H4 (cell line): ENCODE measurements at regions not wholly inside any gene's neighbourhood (a gene's known extent, or its start where the extent isn't known, plus 50 kb on each side); places are given as distances from the start of the nearest gene placed in this dataset.

Source experiments
- DNase-seq: peaks from one replicate; pipeline ENCODE4 v3.0.0-alpha.2; 2015; ENCODE audit warnings: low spot score

- DNase-seq: no peak
Observed at GRCh38 chr18:53753601-53754000, 470.9 kb downstream of the MBD2 start.

GRCh38 chr18:53752781-53753367, 471.6 kb downstream of the MBD2 start:
- no peak for DNase-seq

DNA sequence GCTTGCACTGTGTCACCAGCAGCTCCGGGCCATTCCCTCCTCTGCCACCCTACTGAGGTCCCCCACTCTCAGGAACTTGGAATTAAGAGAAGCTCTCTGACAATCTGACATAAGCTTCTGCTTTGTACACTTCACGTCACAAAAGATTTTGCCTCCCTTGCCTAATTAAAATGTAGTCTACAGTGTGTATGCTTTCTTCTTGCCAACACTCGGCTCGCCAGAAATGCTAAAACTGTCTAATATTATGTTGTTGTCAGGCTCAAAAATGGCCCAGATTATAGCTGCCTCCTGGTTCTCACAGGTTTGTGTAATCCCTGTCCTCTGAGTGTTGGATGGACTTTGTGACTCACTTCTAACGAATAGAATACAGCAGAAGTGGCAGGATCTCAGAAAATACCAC, 474.7 kb downstream of the MBD2 start:
- DNase-seq: no peak

- DNase-seq: no peak
Observed at GRCh38 chr18:53747663-53748160, 476.8 kb downstream of the MBD2 start.

DNA sequence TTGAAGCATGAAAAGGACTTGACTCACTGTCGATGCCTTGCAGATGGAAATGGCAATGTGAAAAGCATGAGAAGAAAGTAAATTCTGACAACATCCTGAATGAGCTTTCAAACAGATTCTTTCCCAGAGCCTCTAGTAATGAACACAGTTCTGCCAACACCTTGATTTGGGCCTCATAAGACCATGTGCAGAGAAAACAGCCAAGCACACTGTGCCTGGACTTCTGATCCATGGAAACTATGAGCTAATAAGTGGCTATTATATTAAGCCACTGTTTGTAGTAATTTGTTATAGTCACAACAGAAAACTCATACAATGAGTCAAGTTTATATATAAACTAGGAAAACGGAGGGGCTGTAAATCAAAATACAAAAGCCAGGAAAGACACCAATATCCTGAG, 477.3 kb downstream of the MBD2 start:
- DNase-seq: no peak

DNA sequence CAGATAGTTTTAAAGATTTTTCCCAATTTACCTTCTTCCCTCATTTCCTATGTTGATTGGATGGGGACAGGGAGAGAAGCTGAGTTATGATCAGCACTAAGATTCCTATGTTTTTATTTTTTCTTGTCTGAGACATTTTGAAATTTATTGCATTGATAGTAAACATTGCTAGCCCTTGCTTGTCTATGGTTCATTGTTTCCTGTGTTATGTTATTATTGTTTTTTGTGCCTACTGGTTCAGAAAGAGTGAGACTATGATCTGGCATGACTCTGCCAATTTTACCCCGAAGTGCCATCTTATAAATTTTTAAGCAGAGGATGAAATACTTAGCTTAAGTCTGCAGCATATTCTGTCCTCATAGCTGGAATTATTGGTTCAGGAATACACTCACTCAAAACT, 478.5 kb downstream of the MBD2 start:
- DNase-seq: no peak

- peak; percentile 35 for DNase-seq
Observed at GRCh38 chr18:53745224-53745967, 479.1 kb downstream of the MBD2 start.

DNA sequence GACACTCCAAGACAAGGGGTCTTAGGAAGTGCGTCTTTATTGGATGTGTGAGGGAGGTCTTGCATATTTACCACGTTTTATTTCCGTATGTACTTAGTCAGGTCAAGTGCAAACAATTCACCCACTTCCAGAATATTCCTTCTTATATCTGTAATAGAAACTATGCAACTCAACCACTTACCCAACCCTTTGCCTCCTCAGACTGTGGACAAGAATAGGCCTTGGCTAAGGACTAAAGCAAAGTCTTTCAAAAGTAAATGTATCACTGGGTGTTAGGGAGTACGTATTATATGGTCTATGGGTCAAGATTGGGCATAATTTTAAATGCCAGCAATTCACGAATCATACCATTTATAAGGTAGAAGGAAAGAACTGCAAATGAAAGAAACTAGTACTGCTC, 484.8 kb downstream of the MBD2 start:
- DNase-seq: no peak

- DNase-seq: no peak
Observed at GRCh38 chr18:53735526-53735925, 488.9 kb downstream of the MBD2 start.

GRCh38 chr18:53715243-53715853, 509.1 kb downstream of the MBD2 start:
- no peak for DNase-seq

- DNase-seq: no peak
Observed at GRCh38 chr18:53710080-53710479, 514.4 kb downstream of the MBD2 start.

DNA sequence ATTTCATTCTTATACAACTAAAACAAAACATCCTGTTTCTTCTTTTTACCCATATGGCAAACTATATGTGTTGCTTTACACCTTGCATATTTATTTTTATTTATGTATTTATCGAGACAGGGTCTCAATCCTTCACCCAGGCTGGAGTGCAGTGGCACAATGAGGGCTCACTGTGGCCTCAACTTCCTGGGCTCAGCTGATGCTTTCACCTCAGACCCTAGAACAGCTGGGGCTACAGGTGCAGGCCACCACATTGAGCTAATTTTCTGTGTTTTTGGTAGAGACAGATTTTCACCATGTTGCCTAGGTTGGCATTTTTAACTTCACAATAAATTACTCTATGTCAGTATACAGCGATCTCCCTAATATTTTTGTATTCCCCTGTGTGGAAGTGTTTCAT, 522.0 kb downstream of the MBD2 start:
- no peak for DNase-seq

DNA sequence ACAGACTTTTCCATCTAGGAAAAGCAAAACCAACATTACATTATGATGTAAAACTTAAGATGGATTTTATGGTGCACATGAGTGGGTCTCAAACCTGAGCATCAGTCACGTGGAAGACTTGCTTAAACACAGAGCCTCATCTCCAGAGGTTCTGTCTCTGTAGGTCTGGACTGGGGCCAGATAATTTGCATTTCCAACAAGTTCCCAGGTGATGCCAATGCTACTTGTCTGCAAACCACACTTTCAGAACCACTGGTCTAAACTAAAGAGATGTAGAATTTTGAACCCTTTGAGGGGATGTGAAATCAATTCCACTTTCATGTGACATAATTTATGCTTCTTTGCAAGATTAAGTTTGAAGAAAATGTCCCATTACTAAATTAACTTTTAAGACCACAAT, 522.8 kb downstream of the MBD2 start:
- DNase-seq: no peak

DNA sequence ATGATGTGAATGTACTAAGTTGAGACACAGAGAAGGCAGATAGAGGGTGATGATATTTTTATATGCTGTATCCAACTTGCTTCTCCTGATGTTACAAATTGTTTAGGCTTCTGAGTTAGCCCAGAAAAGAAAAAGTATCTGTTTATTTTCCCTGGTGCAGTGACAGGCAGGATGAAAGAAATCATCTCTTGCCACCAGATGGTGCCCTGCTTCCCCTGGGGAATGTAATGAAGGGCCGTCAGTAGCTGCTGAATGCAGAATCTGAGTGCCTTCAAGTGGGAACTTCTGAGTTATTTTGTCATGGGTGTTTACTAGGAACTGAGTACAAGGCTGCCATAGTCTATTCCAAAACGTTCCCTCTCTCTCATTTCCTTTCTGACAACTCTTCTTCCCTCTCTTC, 525.6 kb downstream of the MBD2 start:
- peak; percentile 15 for DNase-seq

- DNase-seq: no peak
Observed at GRCh38 chr18:53689886-53690285, 534.6 kb downstream of the MBD2 start.

GRCh38 chr18:53686965-53687364, 537.5 kb downstream of the MBD2 start:
- DNase-seq: no peak

DNA sequence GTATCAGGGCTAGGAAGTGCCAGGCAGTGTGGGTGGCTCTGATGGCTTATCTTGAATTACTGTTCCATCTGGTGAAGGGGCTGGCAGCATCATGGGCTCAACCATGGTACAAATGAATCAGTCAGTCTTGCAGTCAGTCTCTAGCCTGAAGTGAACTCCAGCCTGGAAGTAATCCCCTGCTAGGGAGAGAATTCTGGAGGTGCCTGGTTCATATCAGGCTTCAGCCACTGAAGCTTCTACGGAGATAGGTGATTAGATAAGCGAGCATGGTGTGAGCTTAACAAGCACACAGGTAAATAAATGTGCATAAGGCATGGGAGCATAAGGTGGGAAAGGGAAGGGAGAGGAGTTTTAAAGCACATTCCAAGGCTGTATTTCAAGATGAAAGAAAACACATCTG, 541.7 kb downstream of the MBD2 start:
- no peak for DNase-seq

DNA sequence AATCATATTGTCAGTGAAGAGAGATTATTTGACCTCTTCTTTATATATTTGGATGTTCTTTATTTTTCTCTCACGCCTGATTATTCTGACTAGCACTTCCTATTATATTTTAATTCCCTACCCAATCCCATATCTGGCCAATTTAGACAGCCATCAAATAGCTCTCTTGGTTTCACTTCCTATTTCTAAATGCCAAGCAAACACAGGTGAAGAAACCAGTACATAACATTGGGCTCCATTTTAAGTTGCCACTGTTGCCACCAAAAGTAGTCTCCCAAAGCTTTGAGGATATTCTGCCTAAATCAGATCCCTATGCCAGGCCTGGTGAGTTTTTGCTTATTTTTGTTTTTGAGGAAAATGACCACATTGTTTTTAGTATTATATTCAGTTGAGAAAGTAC, 547.0 kb downstream of the MBD2 start:
- DNase-seq: no peak

- no peak for DNase-seq
Observed at GRCh38 chr18:53665701-53666100, 558.8 kb downstream of the MBD2 start.

DNA sequence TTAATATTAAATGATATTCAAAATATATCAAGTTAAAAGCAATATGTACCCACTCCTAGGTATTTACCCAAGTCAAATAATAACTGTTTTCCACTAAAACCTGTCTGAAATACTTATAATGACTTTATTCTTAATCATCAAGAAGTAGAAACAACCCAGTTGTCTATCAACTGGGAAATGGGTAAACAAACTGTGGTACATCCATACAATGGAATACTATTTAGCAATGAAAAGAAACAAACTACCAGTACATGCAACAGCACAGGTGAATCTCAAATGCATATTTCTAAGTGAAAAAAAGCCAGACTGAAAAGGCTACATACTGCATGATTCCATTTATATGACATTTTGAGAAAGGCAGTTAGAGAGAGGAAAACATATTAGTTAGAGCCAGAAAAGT, 559.9 kb downstream of the MBD2 start:
- no peak for DNase-seq

GRCh38 chr18:53660306-53660705, 564.2 kb downstream of the MBD2 start:
- DNase-seq: no peak

DNA sequence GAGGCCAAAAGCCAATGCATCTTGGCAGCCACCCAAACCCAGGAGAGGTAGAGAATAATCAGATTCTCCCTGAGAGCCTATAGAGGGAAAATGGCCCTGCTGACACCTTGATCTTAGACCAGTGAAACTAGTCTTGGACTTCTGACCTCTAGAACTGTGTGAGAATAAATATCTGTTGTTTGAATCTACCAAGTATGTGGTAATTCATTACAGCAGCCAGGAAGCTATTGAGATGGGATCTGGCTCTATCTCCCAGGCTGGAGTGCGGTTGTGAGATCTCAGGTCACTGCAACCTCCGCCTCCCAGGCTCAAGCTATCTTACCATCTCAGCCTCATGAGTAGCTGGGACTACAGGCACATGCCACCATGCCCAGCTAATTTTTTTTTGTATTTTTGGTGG, 567.2 kb downstream of the MBD2 start:
- no peak for DNase-seq

GRCh38 chr18:53649621-53650020, 574.8 kb downstream of the MBD2 start:
- DNase-seq: no peak
